Activated CD4-positive, alpha-beta T cell treated with anti-CD3 and anti-CD28 coated beads, Interleukin-2, Interleukin-4, amounts not matched to agents 100 ng/mL and 50 ng/mL, durations not matched to agents 16 hours and 8 hours (primary cell): ENCODE measurements at regions not wholly inside any gene's neighbourhood (a gene's known extent, or its start where the extent isn't known, plus 50 kb on each side); places are given as distances from the start of the nearest gene placed in this dataset.

Experiments
- DNase-seq: peaks from one replicate; pipeline ENCODE4 v3.0.0-alpha.2; 2020; ENCODE audit warnings: low spot score

DNA sequence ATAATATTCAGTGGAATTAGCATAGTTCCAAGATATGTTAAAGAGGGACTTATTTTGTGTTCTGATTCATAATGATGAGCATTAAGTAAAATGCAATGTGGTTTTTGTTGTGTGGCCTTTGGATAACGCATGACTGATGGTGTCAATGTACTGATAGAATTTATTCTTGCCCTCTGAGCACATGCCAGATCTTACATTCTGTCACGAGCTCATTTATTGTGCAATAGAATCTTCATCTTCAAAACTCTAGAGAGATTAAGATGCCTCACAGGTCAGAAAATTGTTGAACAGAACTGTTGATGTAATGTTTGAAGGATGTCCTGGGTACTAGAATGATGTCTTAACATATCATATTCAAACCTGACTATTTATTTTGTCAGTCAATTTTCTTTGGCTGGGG is 148.0 kb upstream of the HTR2A start:
- no peak for DNase-seq

DNA sequence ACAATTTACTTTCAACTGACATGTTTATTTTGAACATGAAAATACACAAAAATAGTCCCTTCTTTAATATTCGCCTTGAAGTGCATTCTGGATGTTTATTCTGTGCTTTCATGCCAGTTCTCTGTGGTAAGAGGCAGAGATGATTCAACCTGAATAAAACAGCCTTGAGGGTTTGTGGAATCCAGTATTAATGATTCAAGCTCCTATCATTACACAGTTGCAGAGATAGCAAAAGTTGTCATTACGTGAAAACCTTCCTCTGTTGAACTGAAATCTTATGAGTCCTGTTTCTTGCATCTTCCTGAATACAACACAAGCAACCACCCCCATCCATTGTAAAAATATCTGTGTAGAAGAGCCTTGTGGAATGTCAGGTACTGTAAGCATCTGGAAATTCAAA is 142.3 kb upstream of the HTR2A start:
- DNase-seq: no peak

DNA sequence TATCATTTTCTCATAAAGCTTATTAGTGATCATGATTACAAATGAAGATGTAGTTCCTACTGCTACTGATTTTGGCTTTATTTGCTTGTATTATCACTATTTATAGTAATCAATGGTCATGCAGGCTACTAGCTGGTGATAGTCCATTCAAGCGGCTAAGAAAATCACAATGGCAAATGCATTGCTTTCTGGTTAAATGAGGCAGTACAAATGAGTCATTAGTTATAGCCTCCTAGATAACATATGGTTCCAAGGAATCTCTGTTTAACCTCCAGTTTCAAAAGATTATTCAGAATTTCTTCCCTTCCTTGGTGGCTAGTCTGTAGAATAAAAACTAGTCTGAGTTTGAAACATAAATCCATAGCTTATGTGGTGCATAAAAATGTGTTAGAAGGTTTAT is 141.3 kb upstream of the HTR2A start:
- no peak for DNase-seq

DNA sequence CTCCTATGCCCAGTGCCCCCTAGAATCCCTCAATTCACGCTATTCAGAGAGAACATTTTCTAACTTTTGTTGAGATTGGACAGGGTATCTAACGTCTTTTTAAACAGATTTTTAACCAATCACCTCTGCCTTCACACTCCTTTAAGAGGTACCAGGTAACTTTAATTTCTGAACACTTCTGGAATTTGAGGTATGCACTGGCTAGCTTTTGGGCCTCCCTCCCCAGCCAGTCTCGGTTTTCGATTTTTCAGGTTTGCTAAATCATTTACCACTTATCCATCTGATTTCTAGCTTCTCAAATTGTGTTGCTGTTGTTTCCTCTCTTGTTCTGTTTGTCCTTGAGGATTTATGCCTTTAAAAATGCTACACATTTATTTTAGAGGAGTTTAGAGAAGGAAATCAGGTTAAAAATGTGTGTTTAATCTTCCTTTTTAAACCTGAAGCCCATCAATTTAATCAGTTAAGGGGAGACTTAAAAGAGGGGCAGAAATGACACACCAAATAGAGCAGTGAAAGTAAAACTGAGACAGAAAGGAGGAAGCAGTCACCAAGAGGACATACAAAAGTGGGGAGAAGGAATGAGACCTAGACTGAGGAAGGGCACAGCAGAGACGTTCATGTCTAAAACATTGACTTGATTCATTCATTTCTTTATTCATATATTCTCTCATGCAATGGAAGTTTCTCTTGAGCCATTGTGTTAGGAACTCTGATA is 139.6 kb upstream of the HTR2A start:
- DNase-seq: no peak

DNA sequence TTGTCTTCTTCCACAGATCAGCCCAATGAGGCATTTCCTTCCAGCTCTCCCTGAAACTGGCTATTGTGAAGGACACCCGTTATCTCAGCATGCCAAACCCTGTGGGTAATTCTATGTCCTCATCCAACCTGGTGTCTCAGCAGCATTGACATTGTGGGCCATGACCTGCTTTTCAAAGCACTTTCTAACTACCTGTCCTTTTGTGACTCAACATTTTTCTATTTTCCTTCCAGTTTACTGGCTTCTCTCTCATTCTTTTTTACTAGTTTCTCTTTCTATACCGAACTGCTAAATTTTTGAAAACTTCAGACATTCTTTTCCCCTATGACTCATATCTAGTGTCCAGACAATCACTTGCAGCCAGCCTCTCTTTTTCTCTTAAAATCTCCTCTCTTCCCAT is 136.4 kb upstream of the HTR2A start:
- DNase-seq: no peak

DNA sequence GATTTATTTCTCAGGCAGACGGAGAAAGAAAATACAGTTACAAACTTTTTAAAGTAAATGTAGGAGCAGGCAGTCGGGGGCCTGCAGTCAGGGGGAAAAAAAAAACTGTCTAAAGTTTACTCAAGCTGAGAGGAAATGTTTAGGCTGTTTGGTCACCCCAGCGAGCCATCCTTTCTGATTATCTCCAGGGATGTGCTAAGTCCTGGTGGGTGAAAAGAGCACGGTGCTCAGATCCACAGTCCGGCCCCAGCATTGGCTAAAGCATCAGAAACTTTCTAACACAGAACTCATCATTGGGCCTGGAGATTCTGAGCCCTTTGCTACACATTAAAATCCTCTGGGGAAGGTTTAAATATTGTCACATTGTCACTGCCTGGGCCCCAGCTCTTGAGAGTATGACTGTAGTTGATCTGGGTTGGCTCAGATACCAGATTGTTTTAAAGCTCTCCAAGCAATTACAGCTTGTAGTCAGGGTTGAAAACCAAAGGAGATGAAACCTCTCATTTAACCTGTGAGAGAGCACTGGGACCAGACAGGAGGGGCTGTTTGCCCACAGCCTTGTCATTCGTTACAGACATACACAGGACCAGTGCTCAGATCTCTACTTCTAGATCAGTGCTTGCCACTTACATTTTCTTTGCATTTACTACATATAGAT is 131.1 kb upstream of the HTR2A start:
- no peak for DNase-seq

DNA sequence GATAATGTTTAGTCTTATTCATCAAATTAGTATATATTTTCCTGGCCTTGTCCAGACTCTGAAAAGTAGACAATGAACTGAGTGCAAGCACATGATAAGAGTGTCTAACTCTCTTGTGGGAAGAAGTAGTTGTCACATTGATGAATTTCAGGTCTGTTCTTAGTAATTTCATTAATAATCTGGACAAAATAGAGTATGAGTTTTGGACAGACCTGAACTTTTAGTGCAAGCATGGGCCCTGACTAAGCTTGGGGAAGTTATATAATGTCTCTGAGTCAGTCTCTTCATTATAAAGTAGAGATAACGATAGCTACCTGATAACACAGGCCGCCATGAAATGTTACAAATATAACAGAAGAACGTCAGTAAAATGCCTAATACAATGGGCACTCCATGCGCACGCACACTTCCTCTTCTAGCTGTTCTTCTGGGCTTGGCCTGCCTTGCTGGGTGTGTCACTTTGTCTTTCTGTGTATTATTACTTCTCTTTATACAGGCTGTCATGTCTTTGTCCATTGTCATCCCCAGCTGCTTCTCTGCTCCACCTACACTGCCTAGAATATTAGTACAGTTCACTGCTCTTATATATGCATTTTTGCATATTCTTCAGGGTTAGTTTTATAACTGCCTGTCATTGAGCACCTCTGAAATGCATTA is 129.1 kb upstream of the HTR2A start:
- no peak for DNase-seq

DNA sequence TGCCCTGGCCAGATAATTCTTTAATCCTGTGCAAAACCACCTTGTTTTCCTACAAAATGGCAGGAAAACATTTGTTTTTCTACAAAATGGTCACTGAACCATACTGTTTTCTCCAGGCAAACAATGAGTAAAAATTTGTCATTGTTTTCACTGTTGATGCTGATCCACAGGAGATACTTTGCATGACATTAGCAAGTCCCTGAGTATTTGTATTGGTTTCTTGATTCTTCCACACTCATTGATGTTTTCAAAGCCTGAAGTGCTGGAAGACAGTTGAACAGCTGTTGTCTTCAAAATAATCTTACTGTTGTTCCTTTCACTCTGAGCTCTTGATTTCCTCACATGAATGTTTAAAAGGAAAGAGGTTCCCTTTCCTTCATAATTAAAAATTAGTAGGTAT is 123.1 kb upstream of the HTR2A start:
- DNase-seq: no peak

DNA sequence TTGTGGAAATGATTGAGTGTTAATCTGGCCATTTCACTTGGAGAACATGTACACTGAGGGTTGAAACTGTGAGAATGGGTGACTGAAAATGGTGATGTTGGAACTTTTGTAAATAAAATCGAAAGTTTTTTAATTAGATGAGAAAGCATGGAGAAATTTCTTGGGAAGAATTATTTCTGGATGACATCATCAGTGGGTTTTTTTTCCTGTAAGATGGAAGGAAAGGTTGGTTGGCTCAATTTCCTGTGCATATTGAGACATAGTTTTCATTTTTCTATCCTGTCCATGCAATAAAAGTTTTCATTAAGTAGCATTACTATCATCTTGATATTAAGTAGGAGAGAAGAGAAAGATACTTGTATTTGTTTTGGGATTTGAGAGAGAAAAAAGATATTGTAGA is 120.6 kb upstream of the HTR2A start:
- no peak for DNase-seq

DNA sequence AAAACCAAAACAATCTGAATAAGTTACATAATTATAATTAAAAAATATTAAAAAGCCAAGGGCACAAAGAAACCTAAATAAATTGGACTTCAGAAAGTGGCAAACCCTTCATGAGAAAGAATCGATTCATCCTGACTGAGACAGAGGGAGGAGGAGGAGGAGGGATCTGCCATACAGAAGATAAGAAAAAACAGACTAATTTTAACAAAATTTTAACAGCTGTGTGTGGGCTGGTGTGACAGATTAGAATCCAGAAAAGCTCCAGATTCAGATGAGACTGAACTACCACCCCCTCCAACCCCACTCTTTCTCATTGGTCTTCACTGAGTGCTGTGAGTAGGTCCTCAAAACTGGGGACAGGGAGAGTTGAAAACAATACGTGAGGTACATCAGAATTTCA is 111.5 kb upstream of the HTR2A start:
- DNase-seq: no peak

DNA sequence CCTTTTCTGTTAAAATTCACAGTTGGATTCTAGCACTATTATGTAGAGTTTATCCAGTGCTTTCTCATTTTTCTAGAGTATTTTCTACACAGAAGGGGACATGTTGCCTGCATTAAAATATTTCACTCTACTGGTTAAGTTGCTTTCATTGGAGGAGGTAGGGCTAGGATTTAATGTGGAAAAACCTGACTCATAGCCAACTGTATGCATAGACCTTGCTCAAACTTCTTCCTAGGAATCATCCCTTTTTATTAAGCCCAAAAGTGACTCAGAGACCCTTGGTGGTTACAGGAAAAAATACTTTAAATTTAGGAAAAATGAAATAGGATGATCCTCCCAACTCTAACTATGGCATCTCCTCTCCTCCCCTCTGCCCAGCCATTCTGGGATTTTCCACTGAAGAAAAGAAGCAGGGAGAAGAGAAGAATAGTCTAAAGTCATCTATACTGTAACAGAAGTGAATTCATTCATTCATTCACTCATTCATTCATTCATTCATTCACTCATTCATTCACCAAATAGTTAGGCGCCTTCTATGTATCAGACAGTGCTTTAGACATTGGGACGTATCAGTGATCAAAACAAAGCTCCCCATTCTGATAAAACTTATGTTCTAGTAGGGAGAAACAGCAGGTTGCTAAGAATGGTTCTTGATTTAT is 109.0 kb upstream of the HTR2A start:
- DNase-seq: no peak

DNA sequence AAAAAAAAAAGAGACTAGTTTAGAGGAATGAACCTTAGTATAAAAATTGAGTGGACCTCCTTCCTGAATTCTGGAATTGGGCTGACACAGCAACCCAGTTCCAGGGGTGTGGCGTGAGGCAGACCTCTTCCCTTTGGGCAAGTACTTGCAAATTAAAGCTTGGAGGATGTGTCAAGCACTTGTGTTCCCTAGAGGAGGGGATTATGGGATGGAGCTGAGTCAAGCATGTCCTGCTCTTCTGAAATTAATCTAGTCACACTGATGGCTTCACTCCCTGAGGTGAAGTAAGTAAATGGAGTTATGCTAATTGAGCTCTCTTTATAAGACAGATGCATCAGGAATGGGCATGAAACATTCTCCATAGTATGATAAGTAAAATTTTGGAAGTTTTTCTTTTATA is 107.7 kb upstream of the HTR2A start:
- DNase-seq: no peak

DNA sequence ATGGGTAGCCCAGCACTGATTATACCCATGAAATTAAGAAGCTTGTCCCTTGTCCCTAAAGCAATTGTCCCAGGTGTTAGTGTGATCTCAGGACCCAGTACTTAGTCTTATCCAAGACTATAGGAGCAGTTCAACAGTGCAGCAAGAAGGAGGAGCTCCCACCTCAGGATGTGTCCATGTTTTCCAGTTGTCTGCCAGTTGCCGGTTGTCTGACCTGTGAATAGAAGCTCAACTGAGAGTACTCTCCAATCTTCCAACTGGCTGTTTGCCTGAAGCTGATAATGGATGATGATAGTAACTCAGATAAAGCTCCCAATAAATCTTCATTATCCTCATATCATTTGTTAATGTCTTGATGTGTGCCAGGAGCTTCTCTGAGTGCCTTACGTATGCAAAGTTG is 107.2 kb upstream of the HTR2A start:
- no peak for DNase-seq

DNA sequence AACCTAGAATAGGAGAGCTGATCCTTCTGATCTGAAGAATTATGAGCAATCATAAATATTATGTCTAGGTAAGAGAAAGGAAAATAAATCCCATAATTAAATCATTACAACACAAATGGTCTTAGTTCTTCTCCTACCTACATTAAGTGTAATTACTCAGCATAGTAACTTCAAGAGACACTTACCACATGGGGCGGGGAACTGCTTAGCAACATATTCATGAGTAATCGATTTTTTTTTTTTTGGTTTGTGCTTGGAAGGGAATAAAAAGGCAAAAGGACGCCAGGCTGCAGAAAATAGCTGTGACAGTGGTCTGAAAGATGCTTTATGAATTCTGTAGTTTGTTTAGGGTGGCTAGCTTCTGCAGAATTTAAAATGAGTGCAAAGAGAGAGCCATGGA is 103.3 kb upstream of the HTR2A start:
- DNase-seq: no peak

DNA sequence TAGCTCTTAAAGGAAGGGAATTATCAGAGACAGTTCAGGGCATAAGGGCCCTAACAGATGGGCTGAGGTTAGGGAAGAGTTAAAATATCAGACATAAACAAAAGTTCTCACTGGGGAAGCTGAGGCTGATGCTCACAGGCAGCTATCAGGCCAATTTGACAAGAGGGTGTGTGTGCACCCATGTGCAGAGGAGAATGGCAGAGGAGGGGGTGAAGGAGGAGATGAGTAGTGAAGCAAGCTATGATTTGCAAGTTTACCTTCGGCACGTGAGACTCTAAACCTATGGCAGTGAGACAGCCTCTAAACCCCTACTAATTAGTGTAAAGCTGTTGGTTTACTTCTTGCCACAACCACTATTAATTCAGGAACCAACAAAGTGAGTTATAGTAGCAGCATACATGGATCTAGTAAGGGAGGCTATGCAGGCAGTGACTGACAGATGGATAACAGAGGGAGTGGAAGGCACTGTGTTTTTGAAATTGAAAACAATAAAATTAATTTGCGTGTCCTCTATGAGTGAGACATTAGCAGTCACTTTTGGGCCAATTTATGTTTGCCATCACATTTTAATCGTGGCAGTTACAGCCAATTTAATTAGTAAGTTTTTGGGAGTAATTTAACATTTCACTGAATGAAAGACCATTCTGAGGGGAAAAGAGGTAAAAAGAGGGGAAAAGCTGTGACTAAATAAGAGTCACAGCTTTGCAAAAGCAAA is 99.6 kb upstream of the HTR2A start:
- DNase-seq: no peak

DNA sequence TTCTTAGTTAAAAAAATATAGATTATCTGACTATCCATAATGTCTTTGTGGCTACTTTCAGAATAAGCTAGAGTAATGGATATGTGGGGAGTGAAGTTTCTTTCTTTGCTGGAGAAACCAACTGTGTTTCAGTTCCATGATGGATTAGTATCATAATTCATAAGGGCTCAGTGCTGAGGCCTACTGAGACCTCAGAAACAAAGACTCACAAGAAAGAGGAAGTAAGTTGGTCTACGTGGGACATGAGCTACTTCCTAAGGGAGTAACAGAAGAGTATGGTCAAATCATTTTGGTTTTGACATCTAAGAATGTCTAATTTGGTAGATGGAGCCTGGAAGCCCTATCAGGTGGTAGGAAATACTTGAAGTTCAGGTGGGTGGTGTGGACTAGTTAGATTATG is 99.0 kb upstream of the HTR2A start:
- DNase-seq: no peak

DNA sequence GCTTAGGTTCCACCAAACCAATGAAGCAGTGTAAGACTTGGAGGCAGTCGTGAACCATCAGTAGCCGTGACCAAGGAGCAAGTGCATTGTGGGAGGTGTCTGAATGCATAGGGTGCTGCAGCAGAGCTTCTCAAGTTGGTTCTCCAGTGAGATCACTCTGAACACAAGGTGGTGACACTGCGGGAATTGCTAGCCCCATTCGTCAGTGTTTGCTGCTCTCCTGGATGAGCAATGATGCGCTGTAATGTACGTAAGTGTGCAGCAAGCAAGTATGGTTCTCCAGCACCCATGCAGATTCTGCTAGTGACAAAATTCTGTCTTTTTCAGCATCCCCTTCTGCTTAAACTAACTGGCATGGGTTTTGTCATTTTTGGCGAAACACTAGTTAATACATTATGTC is 97.6 kb upstream of the HTR2A start:
- DNase-seq: no peak

DNA sequence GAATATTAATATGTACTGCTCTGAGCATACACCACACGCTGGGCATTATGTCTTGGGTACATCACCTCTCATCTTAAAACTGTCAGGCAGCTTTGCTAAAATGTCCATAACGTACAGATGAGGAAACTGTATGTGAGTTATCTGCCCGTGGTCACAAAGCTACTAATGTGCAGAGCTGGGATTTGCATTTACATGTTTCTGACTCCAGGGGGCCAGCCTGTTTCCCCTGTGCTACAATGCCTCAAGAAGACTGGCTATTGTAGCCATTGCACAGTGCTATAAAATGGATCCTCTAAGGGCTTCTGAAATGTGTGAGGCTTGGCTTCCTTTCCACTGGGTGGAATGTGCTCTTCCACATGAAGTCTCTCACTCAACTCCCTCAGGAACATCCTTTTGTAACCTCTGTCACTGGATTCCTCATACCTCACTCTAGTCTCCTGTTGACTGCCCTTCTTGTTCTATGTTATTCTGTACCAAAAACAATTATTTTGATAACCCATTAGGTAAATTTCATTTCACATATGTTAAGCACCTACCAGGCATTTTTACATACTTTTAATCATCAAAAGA is 95.6 kb upstream of the HTR2A start:
- DNase-seq: no peak

DNA sequence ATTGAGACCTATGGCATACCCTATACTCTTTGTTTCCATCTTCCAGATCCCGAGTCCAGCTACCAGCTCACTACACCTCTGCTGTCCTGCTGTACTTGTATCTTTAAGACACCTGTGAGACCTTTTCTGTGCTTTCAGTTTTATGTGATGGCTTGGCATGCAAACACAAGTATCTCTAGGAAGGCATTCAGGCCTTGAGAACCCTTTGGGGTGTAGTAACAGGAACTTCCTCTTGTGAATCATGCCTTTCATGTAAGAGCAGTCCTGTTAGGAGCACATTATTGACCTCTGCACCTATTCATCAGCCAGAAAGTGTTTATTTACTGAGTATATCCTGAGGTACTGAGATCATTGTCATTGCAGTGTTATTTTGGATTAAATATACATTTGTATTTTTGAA is 87.0 kb upstream of the HTR2A start:
- DNase-seq: no peak

DNA sequence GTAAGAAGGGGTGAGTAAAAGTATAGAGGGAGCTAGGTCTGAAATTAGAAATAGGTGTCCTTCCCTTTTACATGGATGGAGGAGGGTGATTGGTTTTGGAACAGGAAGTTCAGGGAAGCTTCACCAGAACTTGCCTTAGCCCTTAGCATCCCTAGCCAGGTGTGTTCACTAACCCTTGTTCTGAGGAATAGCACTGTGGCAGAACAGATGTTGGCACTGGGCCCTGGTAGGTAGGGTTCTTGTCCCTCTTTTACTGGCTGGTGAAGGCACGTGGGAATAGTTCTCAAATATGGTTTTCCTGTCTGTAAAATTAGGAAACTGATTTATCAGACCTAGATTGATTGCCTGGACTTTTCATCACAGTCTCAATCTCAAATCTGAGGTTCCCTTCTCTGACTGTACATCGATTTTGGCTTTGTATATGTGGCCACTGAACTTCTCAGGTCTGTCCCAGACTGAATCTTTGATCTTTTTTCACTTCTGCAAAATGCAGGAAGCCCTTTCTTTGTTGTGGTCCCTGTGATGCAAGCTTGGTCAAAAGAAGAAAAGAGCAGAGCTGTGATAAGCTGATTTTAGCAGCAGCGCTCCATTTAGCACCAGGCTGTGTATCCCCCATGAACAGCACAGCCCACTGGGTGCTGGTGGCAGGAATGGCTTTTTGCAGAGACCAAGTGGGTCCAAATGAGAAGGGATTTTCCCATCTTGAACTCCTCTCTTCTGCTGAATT is 86.2 kb upstream of the HTR2A start:
- DNase-seq: peak; percentile 35

DNA sequence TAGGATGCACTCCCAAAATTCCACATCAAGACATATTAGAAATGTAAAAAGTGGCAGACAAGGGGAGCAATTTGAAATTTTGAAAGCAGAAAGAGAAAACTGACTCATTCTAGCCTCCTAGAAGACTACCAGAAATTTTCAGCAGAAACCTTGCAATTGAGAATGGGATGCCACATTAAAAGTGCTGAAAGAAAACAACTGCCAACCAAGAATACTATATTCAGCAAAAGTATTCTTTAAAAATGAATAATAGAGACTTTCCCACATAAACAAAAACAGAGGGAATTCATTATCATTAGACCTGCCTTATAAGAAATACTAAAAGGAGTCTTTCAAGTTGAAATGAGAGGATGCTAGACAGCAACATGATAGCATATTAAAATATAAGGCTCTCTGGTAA is 78.3 kb upstream of the HTR2A start:
- no peak for DNase-seq
